ENCODE measurements at regions not wholly inside any gene's neighbourhood (a gene's known extent, or its start where the extent isn't known, plus 50 kb on each side); places are given as distances from the start of the nearest gene placed in this dataset.

GRCh38 chr6:156189195-156189594, 588.0 kb upstream of the ARID1B start:
- no peak overlapping the region for H3K27ac ChIP-seq (ENCODE audit: low read depth in 1 of 2, low read length in 1 of 2)
- H3K9me3 ChIP-seq (ENCODE audit: control insufficient read depth in 4 of 4, insufficient read depth in 3 of 4, low read length in 3 of 4): no peaks in the 10 kb centered on the region
- no peak for TF ChIP-seq CTCF (IDR thresholded peaks at IDR 0.05; ENCODE audit: control extremely low read depth, extremely low read depth)
- H3K9ac ChIP-seq (ENCODE audit: insufficient read depth in 1 of 2, low read length in 2 of 2): no peak overlapping the region
- no peak for ATAC-seq (ENCODE audit: insufficient read depth, low FRiP score)
- no peak overlapping the region for H3K4me3 ChIP-seq
- H3K27me3 ChIP-seq (ENCODE audit: control insufficient read depth in 3 of 3, insufficient read depth in 3 of 3, low read length in 2 of 3): no peaks in the 10 kb centered on the region
- no peaks in the 10 kb centered on the region for H3K36me3 ChIP-seq (ENCODE audit: control insufficient read depth in 4 of 4, insufficient read depth in 4 of 4, low read length in 4 of 4)
- WGBS, 2 donors: 82 to 85% methylated on average over 2 of the region's 2 CpGs
- DNase-seq: no peak
- H3K4me1 ChIP-seq (ENCODE audit: control insufficient read depth in 5 of 5, insufficient read depth in 5 of 5, low read length in 5 of 5): no peaks in the 10 kb centered on the region

GRCh38 chr6:156185113-156185512, 592.1 kb upstream of the ARID1B start:
- Histone ChIP-seq H3K27me3 (ENCODE audit: control insufficient read depth in 3 of 3, insufficient read depth in 3 of 3, low read length in 2 of 3) (no peaks in the 10 kb centered on the region), H3K4me1 (ENCODE audit: control insufficient read depth in 5 of 5, insufficient read depth in 5 of 5, low read length in 5 of 5) (no peaks in the 10 kb centered on the region), H3K4me3 (no peak overlapping the region), H3K27ac (ENCODE audit: low read depth in 1 of 2, low read length in 1 of 2) (no peak overlapping the region), H3K9ac (ENCODE audit: insufficient read depth in 1 of 2, low read length in 2 of 2) (no peak overlapping the region), H3K36me3 (ENCODE audit: control insufficient read depth in 4 of 4, insufficient read depth in 4 of 4, low read length in 4 of 4) (no peaks in the 10 kb centered on the region), H3K9me3 (ENCODE audit: control insufficient read depth in 4 of 4, insufficient read depth in 3 of 4, low read length in 3 of 4) (no peaks in the 10 kb centered on the region)
- no peak for TF ChIP-seq CTCF (IDR thresholded peaks at IDR 0.05; ENCODE audit: control extremely low read depth, extremely low read depth)
- DNase-seq (no peak), ATAC-seq (ENCODE audit: insufficient read depth, low FRiP score) (no peak)
- 56 to 63% methylated on average over 3 of the region's 3 CpGs for WGBS, 2 donors

- H3K27me3 ChIP-seq (ENCODE audit: control insufficient read depth in 3 of 3, insufficient read depth in 3 of 3, low read length in 2 of 3): no peaks in the 10 kb centered on the region
- no peaks in the 10 kb centered on the region for H3K4me1 ChIP-seq (ENCODE audit: control insufficient read depth in 5 of 5, insufficient read depth in 5 of 5, low read length in 5 of 5)
Observed at GRCh38 chr6:156183678-156184077, 593.5 kb upstream of the ARID1B start.

More at GRCh38 chr6:156183678-156184077, 593.5 kb upstream of the ARID1B start:
- H3K9me3 ChIP-seq (ENCODE audit: control insufficient read depth in 4 of 4, insufficient read depth in 3 of 4, low read length in 3 of 4): no peaks in the 10 kb centered on the region
- H3K36me3 ChIP-seq (ENCODE audit: control insufficient read depth in 4 of 4, insufficient read depth in 4 of 4, low read length in 4 of 4): no peaks in the 10 kb centered on the region
- no peak overlapping the region for H3K27ac ChIP-seq (ENCODE audit: low read depth in 1 of 2, low read length in 1 of 2)
- no peak overlapping the region for H3K4me3 ChIP-seq
- H3K9ac ChIP-seq (ENCODE audit: insufficient read depth in 1 of 2, low read length in 2 of 2): no peak overlapping the region
- WGBS, 2 donors: 79 to 86% methylated on average over 3 of the region's 3 CpGs
- DNase-seq (no peak), ATAC-seq (ENCODE audit: insufficient read depth, low FRiP score) (no peak)
- TF ChIP-seq CTCF (IDR thresholded peaks at IDR 0.05; ENCODE audit: control extremely low read depth, extremely low read depth): no peak
